Mesendoderm (in vitro differentiated cells): ENCODE measurements at regions not wholly inside any gene's neighbourhood (a gene's known extent, or its start where the extent isn't known, plus 50 kb on each side); places are given as distances from the start of the nearest gene placed in this dataset.

Experiments used
- DNase-seq: peaks from one replicate; pipeline ENCODE4 v3.0.0; 2013
- H2AK5ac ChIP-seq: 2 replicates; pipeline ENCODE4 v1.6.1; 2013; ENCODE audit warnings: low read length, inconsistent platforms
- H2BK120ac ChIP-seq: 2 replicates; pipeline ENCODE4 v1.6.1; 2013; ENCODE audit warnings: low read depth, mild to moderate bottlenecking, low read length, moderate library complexity, mixed read lengths
- H2BK15ac ChIP-seq: replicated peaks from 2 replicates; pipeline ENCODE4 v1.6.1; 2013; ENCODE audit warnings: low read depth, mild to moderate bottlenecking, moderate library complexity
- H2BK5ac ChIP-seq: 2 replicates; pipeline ENCODE4 v1.6.1; 2013; ENCODE audit warnings: low read length, inconsistent platforms
- H3K18ac ChIP-seq: 2 replicates; pipeline ENCODE4 v1.6.1; 2013; ENCODE audit warnings: mild to moderate bottlenecking, low read length, mixed read lengths
- H3K23ac ChIP-seq: one replicate; pipeline ENCODE4 v1.6.1; 2013; ENCODE audit warnings: low read length
- H3K27ac ChIP-seq: 2 replicates; pipeline ENCODE4 v1.5.1; 2013; ENCODE audit warnings: low read depth, mild to moderate bottlenecking, inconsistent platforms, low read length, moderate library complexity
- H3K27me3 ChIP-seq: 2 replicates; pipeline ENCODE4 v1.6.1; 2013; ENCODE audit warnings: low read length, control low read depth, mild to moderate bottlenecking, inconsistent platforms; ENCODE audit not compliant: insufficient read depth, poor library complexity
- H3K36me3 ChIP-seq: 2 replicates; pipeline ENCODE4 v1.6.1; 2013; ENCODE audit warnings: low read length, inconsistent platforms; ENCODE audit not compliant: control insufficient read depth, insufficient read depth
- H3K4ac ChIP-seq: one replicate; pipeline ENCODE4 v1.6.1; 2013; ENCODE audit warnings: low read depth, mild to moderate bottlenecking, low read length, moderate library complexity
- H3K4me1 ChIP-seq: 2 replicates; pipeline ENCODE4 v1.6.1; 2013; ENCODE audit warnings: low read depth, low read length, inconsistent platforms; ENCODE audit not compliant: control insufficient read depth
- H3K4me2 ChIP-seq: 2 replicates; pipeline ENCODE4 v1.6.1; 2013; ENCODE audit warnings: low read length
- H3K4me3 ChIP-seq: 2 replicates; pipeline ENCODE4 v1.5.1; 2013; ENCODE audit warnings: mild to moderate bottlenecking, low read length
- H3K56ac ChIP-seq: one replicate; pipeline ENCODE4 v1.6.1; 2013; ENCODE audit warnings: low read length
- H3K79me1 ChIP-seq: 2 replicates; pipeline ENCODE4 v1.6.1; 2013; ENCODE audit warnings: low read length, inconsistent platforms
- H3K79me2 ChIP-seq: 2 replicates; pipeline ENCODE4 v1.6.1; 2013; ENCODE audit warnings: mild to moderate bottlenecking, low read length; ENCODE audit not compliant: control insufficient read depth, insufficient read depth
- H3K9ac ChIP-seq: 2 replicates; pipeline ENCODE4 v1.6.1; 2013; ENCODE audit warnings: low read length, inconsistent platforms
- H4K5ac ChIP-seq: one replicate; pipeline ENCODE4 v1.6.1; 2013; ENCODE audit warnings: low read length
- H4K8ac ChIP-seq: one replicate; pipeline ENCODE4 v1.6.1; 2013; ENCODE audit warnings: low read depth, mild to moderate bottlenecking, control low read depth, low read length, moderate library complexity
- WGBS: extraction: QIAGEN DNeasy Blood & Tissue Kit; methylation state at CpG from one replicate; pipeline ENCODE4 v1.1.7; 2013; ENCODE audit warnings: low lambda C conversion rate, missing lambda C conversion rate; ENCODE audit not compliant: insufficient coverage; ENCODE audit errors: extremely low coverage; 5-methylcytosine and 5-hydroxymethylcytosine counted together

GRCh38 chr4:110730318-110730717 lies 107.4 kb upstream of the PITX2 start:
- Histone ChIP-seq H3K4ac (no peak overlapping the region), H3K27me3 (no peaks in the 10 kb centered on the region), H3K79me2 (no peaks in the 10 kb centered on the region), H3K79me1 (no peaks in the 10 kb centered on the region), H3K9ac (no peak overlapping the region), H2BK120ac (no peak overlapping the region), H2BK5ac (no peak overlapping the region), H3K56ac (no peak overlapping the region), H3K4me3 (no peak overlapping the region), H3K4me2 (no peak overlapping the region), H2BK15ac (no peak overlapping the region), H3K4me1 (no peaks in the 10 kb centered on the region), H3K27ac (no peak overlapping the region), H4K8ac (no peak overlapping the region), H3K23ac (no peak overlapping the region), H3K18ac (no peak overlapping the region), H4K5ac (no peak overlapping the region), H2AK5ac (no peak overlapping the region), H3K36me3 (no peaks in the 10 kb centered on the region)
- DNase-seq, result no peak
- WGBS, result no CpG with 5 or more reads among the region's 3 CpGs

GRCh38 chr4:110733901-110734300 lies 111.0 kb upstream of the PITX2 start:
- Histone ChIP-seq H2BK120ac (no peak overlapping the region), H3K4ac (no peak overlapping the region), H3K23ac (no peak overlapping the region), H3K18ac (no peak overlapping the region), H4K5ac (no peak overlapping the region), H4K8ac (no peak overlapping the region), H3K4me3 (no peak overlapping the region), H3K36me3 (no peaks in the 10 kb centered on the region), H2BK15ac (no peak overlapping the region), H3K56ac (no peak overlapping the region), H3K79me2 (no peaks in the 10 kb centered on the region), H3K4me2 (no peak overlapping the region), H3K79me1 (no peaks in the 10 kb centered on the region), H2AK5ac (no peak overlapping the region), H3K27ac (no peak overlapping the region), H3K27me3 (no peaks in the 10 kb centered on the region), H2BK5ac (no peak overlapping the region), H3K9ac (no peak overlapping the region), H3K4me1 (no peaks in the 10 kb centered on the region)
- DNase-seq, result no peak
- WGBS, result no CpG with 5 or more reads among the region's 4 CpGs

- Histone ChIP-seq H3K79me1 (no peaks in the 10 kb centered on the region), H3K27me3 (no peaks in the 10 kb centered on the region), H3K4me3 (no peak overlapping the region), H4K8ac (no peak overlapping the region), H3K36me3 (no peaks in the 10 kb centered on the region), H3K4me1 (no peaks in the 10 kb centered on the region), H2BK120ac (no peak overlapping the region), H4K5ac (no peak overlapping the region), H3K56ac (no peak overlapping the region), H3K4ac (no peak overlapping the region), H3K4me2 (no peak overlapping the region), H3K18ac (no peak overlapping the region), H3K9ac (no peak overlapping the region), H2BK5ac (no peak overlapping the region), H2AK5ac (no peak overlapping the region), H3K27ac (no peak overlapping the region), H2BK15ac (no peak overlapping the region), H3K79me2 (no peaks in the 10 kb centered on the region), H3K23ac (no peak overlapping the region)
- no CpG with 5 or more reads among the region's 1 CpG for WGBS
- no peak for DNase-seq
Measured at GRCh38 chr4:110735686-110736085, 112.8 kb upstream of the PITX2 start.

GRCh38 chr4:110737931-110738330 lies 115.1 kb upstream of the PITX2 start:
- H3K9ac ChIP-seq, result no peak overlapping the region
- no peak for DNase-seq
- no peak overlapping the region for H4K5ac ChIP-seq
- H3K4me1 ChIP-seq, result no peaks in the 10 kb centered on the region
- H2AK5ac ChIP-seq, result no peak overlapping the region
- no peak overlapping the region for H3K4me3 ChIP-seq
- H2BK120ac ChIP-seq, result no peak overlapping the region
- H3K79me1 ChIP-seq, result no peaks in the 10 kb centered on the region
- no peaks in the 10 kb centered on the region for H3K79me2 ChIP-seq
- H2BK15ac ChIP-seq, result no peak overlapping the region
- no peak overlapping the region for H2BK5ac ChIP-seq
- no peak overlapping the region for H3K27ac ChIP-seq
- H3K4ac ChIP-seq, result no peak overlapping the region
- H4K8ac ChIP-seq, result no peak overlapping the region
- H3K36me3 ChIP-seq, result no peaks in the 10 kb centered on the region
- no peak overlapping the region for H3K18ac ChIP-seq
- no CpG with 5 or more reads among the region's 3 CpGs for WGBS
- H3K27me3 ChIP-seq, result no peaks in the 10 kb centered on the region
- H3K23ac ChIP-seq, result no peak overlapping the region
- H3K56ac ChIP-seq, result no peak overlapping the region
- H3K4me2 ChIP-seq, result no peak overlapping the region

- no peak overlapping the region for H4K8ac ChIP-seq
Measured at GRCh38 chr4:110742143-110742542, 119.3 kb upstream of the PITX2 start.

GRCh38 chr4:110748071-110748470 lies 125.2 kb upstream of the PITX2 start:
- WGBS, result no CpG with 5 or more reads among the region's 2 CpGs
- Histone ChIP-seq H3K4me1 (no peaks in the 10 kb centered on the region), H3K23ac (no peak overlapping the region), H3K18ac (no peak overlapping the region), H3K4ac (no peak overlapping the region), H3K4me3 (no peak overlapping the region), H2BK5ac (no peak overlapping the region), H3K27me3 (no peaks in the 10 kb centered on the region), H3K36me3 (no peaks in the 10 kb centered on the region), H3K4me2 (no peak overlapping the region), H3K56ac (no peak overlapping the region), H2AK5ac (no peak overlapping the region), H3K79me1 (no peaks in the 10 kb centered on the region), H3K27ac (no peak overlapping the region), H4K8ac (no peak overlapping the region), H3K79me2 (no peaks in the 10 kb centered on the region), H3K9ac (no peak overlapping the region), H4K5ac (no peak overlapping the region), H2BK120ac (no peak overlapping the region), H2BK15ac (no peak overlapping the region)
- DNase-seq, result no peak

More at GRCh38 chr4:110742143-110742542, 119.3 kb upstream of the PITX2 start:
- Histone ChIP-seq H3K4me3 (no peak overlapping the region), H3K27me3 (no peaks in the 10 kb centered on the region), H2BK5ac (no peak overlapping the region), H2BK120ac (no peak overlapping the region), H3K9ac (no peak overlapping the region), H4K5ac (no peak overlapping the region), H2BK15ac (no peak overlapping the region), H3K4me2 (no peak overlapping the region), H3K79me1 (no peaks in the 10 kb centered on the region), H3K18ac (no peak overlapping the region), H3K4ac (no peak overlapping the region), H3K36me3 (no peaks in the 10 kb centered on the region), H3K79me2 (no peaks in the 10 kb centered on the region), H3K4me1 (no peaks in the 10 kb centered on the region), H3K27ac (no peak overlapping the region), H3K56ac (no peak overlapping the region), H2AK5ac (no peak overlapping the region), H3K23ac (no peak overlapping the region)
- DNase-seq, result no peak
